HG03558 (cell line): ENCODE measurements at regions not wholly inside any gene's neighbourhood (a gene's known extent, or its start where the extent isn't known, plus 50 kb on each side); places are given as distances from the start of the nearest gene placed in this dataset.

ENCODE experiments used
- ATAC-seq: cut with Tn5 transposase; IDR thresholded peaks from one replicate; pipeline ENCODE4 v1.9.1; 2021; ENCODE audit warnings: moderate number of reproducible peaks; ENCODE audit not compliant: unreplicated experiment; ENCODE audit errors: extremely low read depth

- no peak for ATAC-seq
Measured at GRCh38 chr18:24811950-24812681, 351.7 kb downstream of the HRH4 start.

GRCh38 chr18:24814521-24814920, 354.1 kb downstream of the HRH4 start:
- no peak for ATAC-seq

- ATAC-seq = no peak
Measured at GRCh38 chr18:24817150-24817549, 356.7 kb downstream of the HRH4 start.

- ATAC-seq = no peak
Measured at GRCh38 chr18:24817587-24818371, 357.3 kb downstream of the HRH4 start.

GRCh38 chr18:24818441-24818840, 358.0 kb downstream of the HRH4 start:
- no peak for ATAC-seq

- no peak for ATAC-seq
Measured at GRCh38 chr18:24819141-24819890, 358.9 kb downstream of the HRH4 start.

GRCh38 chr18:24825397-24825796, 365.0 kb downstream of the HRH4 start:
- no peak for ATAC-seq

GRCh38 chr18:24826605-24827004, 366.2 kb downstream of the HRH4 start:
- ATAC-seq = no peak

GRCh38 chr18:24827501-24827900, 367.1 kb downstream of the HRH4 start:
- ATAC-seq = no peak

GRCh38 chr18:24831081-24831480, 370.6 kb downstream of the HRH4 start:
- ATAC-seq = no peak

GRCh38 chr18:24831871-24832665, 371.6 kb downstream of the HRH4 start:
- no peak for ATAC-seq

- no peak for ATAC-seq
Measured at GRCh38 chr18:24835751-24836150, 375.3 kb downstream of the HRH4 start.

GRCh38 chr18:24837066-24837465, 376.6 kb downstream of the HRH4 start:
- no peak for ATAC-seq

GRCh38 chr18:24840051-24840450, 379.6 kb downstream of the HRH4 start:
- ATAC-seq = no peak

GRCh38 chr18:24840640-24841039, 380.2 kb downstream of the HRH4 start:
- ATAC-seq = no peak

GRCh38 chr18:24841536-24841935, 381.1 kb downstream of the HRH4 start:
- ATAC-seq = no peak

GRCh38 chr18:24843123-24843522, 382.7 kb downstream of the HRH4 start:
- no peak for ATAC-seq

GRCh38 chr18:24846138-24846537, 385.7 kb downstream of the HRH4 start:
- no peak for ATAC-seq

- no peak for ATAC-seq
Measured at GRCh38 chr18:24850532-24850931, 390.1 kb downstream of the HRH4 start.

GRCh38 chr18:24853076-24853475, 392.6 kb downstream of the HRH4 start:
- ATAC-seq = no peak
